Neuron (in vitro differentiated cells): ENCODE measurements at regions not wholly inside any gene's neighbourhood (a gene's known extent, or its start where the extent isn't known, plus 50 kb on each side); places are given as distances from the start of the nearest gene placed in this dataset.

Experiments used
- H2AFZ ChIP-seq: one replicate; pipeline ENCODE4 v1.6.1; 2013; ENCODE audit warnings: low read depth, mild to moderate bottlenecking, inconsistent platforms, low read length, moderate library complexity
- H3K27me3 ChIP-seq: one replicate; pipeline ENCODE4 v1.6.1; 2013; ENCODE audit warnings: low read length; ENCODE audit not compliant: insufficient read depth
- H3K36me3 ChIP-seq: one replicate; pipeline ENCODE4 v1.6.1; 2013; ENCODE audit warnings: low read length; ENCODE audit not compliant: insufficient read depth
- H3K4me1 ChIP-seq: one replicate; pipeline ENCODE4 v1.6.1; 2013; ENCODE audit warnings: low read length; ENCODE audit not compliant: insufficient read depth
- H3K4me3 ChIP-seq: 2 replicates; pipeline ENCODE4 v1.5.1; 2013; ENCODE audit warnings: mild to moderate bottlenecking, low read length, moderate library complexity
- H3K9me3 ChIP-seq: one replicate; pipeline ENCODE4 v1.6.1; 2013; ENCODE audit warnings: low read length

GRCh38 chr3:68249265-68249664 is 594.9 kb upstream of the SUCLG2 start:
- Histone ChIP-seq H3K9me3 (no peaks in the 10 kb centered on the region), H2AFZ (no peak overlapping the region), H3K4me1 (no peaks in the 10 kb centered on the region), H3K27me3 (no peaks in the 10 kb centered on the region), H3K4me3 (no peak overlapping the region), H3K36me3 (no peaks in the 10 kb centered on the region)

DNA sequence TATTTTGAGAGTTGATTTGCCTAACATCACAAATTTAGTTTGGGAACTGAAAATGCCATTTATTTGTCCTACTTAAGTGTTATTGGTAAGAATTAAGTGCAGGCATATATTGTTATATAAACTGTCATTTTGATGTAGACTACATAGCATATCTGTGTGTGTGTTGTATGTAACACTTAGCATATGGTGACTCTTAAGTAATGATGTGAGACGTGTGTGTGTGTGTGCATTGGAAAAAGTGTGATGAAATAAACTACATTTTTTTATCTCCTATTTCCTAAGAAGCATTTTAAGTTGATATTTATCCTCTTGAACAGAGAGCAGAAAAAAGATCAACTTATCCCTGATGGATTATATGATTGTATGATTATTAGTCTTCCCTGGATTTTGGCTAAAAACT is 588.2 kb upstream of the SUCLG2 start:
- no peak overlapping the region for H2AFZ ChIP-seq
- no peaks in the 10 kb centered on the region for H3K4me1 ChIP-seq
- H3K36me3 ChIP-seq = no peaks in the 10 kb centered on the region
- no peak overlapping the region for H3K4me3 ChIP-seq
- no peaks in the 10 kb centered on the region for H3K9me3 ChIP-seq
- no peaks in the 10 kb centered on the region for H3K27me3 ChIP-seq

DNA sequence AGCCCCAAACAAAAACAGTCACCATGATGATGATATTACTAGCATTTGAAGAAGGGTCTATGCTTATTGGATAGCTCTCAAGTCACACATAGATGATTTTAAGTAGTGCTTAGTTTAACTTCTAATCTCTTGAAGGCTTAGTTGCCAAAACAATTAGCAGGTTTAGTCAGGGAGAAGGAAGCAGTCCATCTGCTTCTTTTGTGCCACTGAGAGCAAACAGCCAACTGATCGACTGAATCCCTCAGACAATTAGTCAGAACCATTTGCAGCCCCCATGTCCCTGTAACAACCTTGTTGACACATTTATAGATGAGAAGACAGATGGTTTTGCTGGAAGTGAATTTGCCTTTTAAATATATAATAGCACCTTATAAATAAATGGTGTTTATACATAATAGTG is 585.1 kb upstream of the SUCLG2 start:
- H3K4me3 ChIP-seq = no peak overlapping the region
- H3K36me3 ChIP-seq = no peaks in the 10 kb centered on the region
- no peak overlapping the region for H2AFZ ChIP-seq
- no peaks in the 10 kb centered on the region for H3K9me3 ChIP-seq
- no peaks in the 10 kb centered on the region for H3K4me1 ChIP-seq
- H3K27me3 ChIP-seq = no peaks in the 10 kb centered on the region

DNA sequence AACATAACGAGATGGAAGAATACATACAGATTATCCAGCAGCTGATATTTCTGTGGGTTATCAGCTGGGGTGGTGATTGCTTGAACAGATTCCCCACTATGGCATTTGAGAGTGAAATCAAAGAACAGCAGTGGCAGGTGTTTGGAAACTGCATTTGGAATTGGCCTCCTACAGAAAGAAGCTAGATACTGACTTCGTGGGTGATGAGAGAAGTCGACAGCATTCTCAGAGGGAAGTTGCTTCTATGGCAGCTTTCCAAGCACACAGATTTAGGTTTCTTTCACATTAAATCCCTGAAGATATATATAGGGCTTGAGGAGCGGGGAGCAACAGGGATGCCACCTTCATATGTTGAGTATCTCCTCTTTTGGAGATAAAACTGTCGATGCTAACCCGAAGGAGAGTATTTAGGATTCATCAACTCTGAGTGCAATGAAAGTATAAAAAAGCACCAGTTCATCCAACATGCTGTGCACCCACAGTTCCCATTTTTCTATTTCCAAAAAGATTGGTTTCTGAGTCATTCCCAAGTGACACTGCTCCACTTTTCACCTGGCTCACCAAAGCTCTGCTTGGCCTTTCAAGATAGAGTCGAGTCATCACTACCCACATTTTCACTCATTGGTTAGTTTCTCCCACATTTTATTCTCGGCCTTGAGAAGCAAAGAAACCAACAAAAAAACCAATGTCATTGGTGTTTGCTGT is 579.8 kb upstream of the SUCLG2 start:
- Histone ChIP-seq H3K9me3 (no peaks in the 10 kb centered on the region), H3K36me3 (no peaks in the 10 kb centered on the region), H3K4me3 (no peak overlapping the region), H2AFZ (no peak overlapping the region), H3K4me1 (no peaks in the 10 kb centered on the region), H3K27me3 (no peaks in the 10 kb centered on the region)

- Histone ChIP-seq H3K4me1 (no peaks in the 10 kb centered on the region), H3K27me3 (no peaks in the 10 kb centered on the region), H3K36me3 (no peaks in the 10 kb centered on the region), H3K4me3 (no peak overlapping the region), H3K9me3 (no peaks in the 10 kb centered on the region), H2AFZ (no peak overlapping the region)
Observed at GRCh38 chr3:68228856-68229255, 574.4 kb upstream of the SUCLG2 start.

DNA sequence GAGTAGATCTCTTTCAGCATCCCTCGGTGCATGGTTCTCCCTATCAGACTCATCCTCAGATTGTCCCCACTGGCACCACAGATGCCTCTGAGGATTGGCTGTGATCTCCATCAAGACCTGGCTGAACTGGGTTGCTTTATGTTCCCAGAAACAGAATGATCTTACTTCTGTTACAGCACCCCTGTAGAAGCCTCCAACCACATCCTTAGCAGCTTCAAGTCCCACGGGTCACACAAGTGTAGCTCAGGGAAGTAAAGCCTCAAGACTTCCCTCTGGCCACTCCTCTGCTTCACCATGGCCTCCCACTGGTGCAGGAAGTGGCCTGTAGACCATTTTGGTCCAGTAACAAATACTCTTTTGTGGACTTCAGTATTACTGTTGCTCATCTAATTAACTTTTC is 566.4 kb upstream of the SUCLG2 start:
- Histone ChIP-seq H3K27me3 (no peaks in the 10 kb centered on the region), H3K36me3 (no peaks in the 10 kb centered on the region), H3K4me3 (no peak overlapping the region), H2AFZ (no peak overlapping the region), H3K4me1 (no peaks in the 10 kb centered on the region), H3K9me3 (no peaks in the 10 kb centered on the region)

DNA sequence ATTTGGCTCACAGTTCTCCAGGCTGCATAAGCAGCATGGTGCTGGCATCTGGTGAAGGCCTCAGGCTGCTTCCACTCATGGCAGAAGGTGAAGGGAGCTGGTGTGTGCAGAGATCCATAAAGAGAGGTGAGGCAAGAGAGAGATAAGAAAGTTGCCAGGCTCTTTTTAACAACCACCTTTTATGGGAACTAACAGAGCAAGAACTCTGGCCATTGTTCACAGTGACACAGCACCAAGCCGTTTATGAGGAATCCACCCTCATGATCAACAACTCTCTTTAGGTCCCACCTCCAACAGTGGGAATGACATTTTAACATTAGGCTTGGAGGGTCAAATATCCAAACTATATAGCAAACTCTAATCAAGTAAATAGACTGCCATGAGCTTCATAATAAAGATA is 557.2 kb upstream of the SUCLG2 start:
- Histone ChIP-seq H3K27me3 (no peaks in the 10 kb centered on the region), H3K4me3 (no peak overlapping the region), H3K4me1 (no peaks in the 10 kb centered on the region), H3K9me3 (no peaks in the 10 kb centered on the region), H2AFZ (no peak overlapping the region), H3K36me3 (no peaks in the 10 kb centered on the region)

DNA sequence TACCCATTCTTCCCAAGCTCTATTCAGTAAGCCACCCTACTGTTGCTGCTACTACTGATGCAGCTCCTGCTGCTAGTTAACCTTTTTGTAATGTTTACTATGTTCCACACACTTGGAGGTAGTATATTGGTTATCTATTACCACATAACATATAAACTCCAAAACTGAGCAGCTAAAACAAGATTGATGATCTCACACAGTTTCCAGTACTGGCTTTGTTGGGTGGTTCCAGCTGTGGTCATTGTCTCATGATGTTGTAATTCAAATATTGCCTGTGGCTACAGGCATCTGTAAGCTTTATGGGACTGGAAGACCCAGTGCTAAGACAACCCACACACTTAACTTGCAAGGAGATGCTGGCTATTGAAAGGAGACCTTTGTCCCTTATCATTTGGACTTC is 556.2 kb upstream of the SUCLG2 start:
- H3K36me3 ChIP-seq = no peaks in the 10 kb centered on the region
- no peak overlapping the region for H2AFZ ChIP-seq
- no peaks in the 10 kb centered on the region for H3K27me3 ChIP-seq
- no peaks in the 10 kb centered on the region for H3K4me1 ChIP-seq
- H3K9me3 ChIP-seq = no peaks in the 10 kb centered on the region
- H3K4me3 ChIP-seq = no peak overlapping the region

DNA sequence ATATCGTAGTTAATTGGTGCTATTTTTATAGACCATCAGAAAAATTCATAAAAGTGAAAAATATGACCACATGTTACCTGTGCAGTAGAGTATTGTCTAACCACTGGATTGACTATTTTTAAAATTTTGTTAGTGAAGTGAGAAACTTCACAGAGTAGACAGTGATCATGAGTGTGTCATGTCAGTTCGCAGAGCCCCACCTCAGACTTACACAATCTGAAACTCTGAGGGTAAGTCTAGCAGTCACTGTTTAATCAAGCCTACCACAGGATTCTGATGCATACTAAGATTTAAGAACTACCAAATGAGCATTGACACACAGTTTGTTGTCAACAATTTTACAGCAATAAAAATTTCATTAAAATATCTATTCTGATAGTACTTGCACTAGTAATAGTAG is 552.9 kb upstream of the SUCLG2 start:
- Histone ChIP-seq H2AFZ (no peak overlapping the region), H3K27me3 (no peaks in the 10 kb centered on the region), H3K9me3 (no peaks in the 10 kb centered on the region), H3K4me1 (no peaks in the 10 kb centered on the region), H3K4me3 (no peak overlapping the region), H3K36me3 (no peaks in the 10 kb centered on the region)

DNA sequence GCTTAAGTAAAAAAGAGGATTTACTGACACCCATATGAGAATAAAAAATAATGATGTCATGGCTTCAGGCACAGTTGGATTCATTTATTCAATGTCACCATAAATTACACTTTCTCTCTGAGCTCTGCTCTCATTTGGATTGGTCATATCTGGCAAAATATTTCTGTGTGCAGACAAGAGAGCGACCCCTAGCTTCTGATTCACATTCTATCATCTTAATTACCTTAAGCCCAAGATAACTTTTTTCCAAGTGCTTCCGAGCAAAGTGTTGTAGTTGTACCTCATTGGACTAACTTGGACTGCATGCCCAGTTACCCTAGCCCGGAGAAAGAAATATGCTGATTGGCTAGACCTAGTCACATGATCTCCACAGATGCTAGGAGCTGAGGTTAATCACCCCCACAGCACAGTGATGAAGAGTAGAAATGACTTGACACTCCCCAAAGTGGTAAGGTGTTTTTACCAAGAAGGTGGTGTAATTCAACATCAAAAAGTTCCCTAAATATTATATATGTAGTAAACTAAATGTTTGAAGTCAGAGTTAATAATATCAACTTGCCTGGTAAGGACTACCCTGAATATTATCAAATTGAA is 552.2 kb upstream of the SUCLG2 start:
- no peaks in the 10 kb centered on the region for H3K27me3 ChIP-seq
- H2AFZ ChIP-seq = no peak overlapping the region
- H3K4me1 ChIP-seq = no peaks in the 10 kb centered on the region
- H3K36me3 ChIP-seq = no peaks in the 10 kb centered on the region
- no peaks in the 10 kb centered on the region for H3K9me3 ChIP-seq
- no peak overlapping the region for H3K4me3 ChIP-seq

GRCh38 chr3:68186733-68187132 is 532.3 kb upstream of the SUCLG2 start:
- Histone ChIP-seq H3K4me1 (no peaks in the 10 kb centered on the region), H3K36me3 (no peaks in the 10 kb centered on the region), H3K27me3 (no peaks in the 10 kb centered on the region), H3K9me3 (no peaks in the 10 kb centered on the region), H2AFZ (no peak overlapping the region), H3K4me3 (no peak overlapping the region)

GRCh38 chr3:68176600-68176999 is 522.2 kb upstream of the SUCLG2 start:
- no peaks in the 10 kb centered on the region for H3K27me3 ChIP-seq
- no peaks in the 10 kb centered on the region for H3K4me1 ChIP-seq
- H3K4me3 ChIP-seq = no peak overlapping the region
- H3K36me3 ChIP-seq = no peaks in the 10 kb centered on the region
- peaks cover 2% of the 10 kb centered on the region for H3K9me3 ChIP-seq
- no peak overlapping the region for H2AFZ ChIP-seq

DNA sequence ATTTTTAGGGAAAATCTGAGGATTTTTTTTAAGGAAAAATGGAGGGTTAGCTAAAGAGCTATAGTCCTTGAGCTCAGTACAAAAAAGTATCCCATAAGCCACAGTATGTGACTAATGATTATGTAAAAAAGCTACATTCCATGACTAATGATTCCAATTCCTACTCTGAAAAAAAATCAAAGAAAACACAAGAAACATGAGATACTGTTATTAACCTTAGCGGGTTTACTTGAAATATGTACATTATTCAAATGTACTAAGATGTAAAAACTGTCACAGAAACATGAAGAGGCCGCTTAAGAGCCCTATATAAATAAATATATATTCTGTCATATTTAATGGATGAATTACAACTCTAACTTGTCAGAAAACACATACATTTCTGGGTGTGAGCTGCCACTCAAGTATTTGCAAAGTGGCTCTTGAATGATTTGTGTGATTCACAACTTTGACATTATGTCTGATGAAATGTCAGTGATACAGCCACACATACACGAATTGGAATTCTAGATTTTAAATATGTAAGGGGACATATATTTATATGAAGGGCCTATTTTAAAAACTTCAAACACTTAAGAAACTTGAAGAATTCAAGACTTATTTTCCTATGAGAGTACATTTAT is 518.7 kb upstream of the SUCLG2 start:
- Histone ChIP-seq H3K4me1 (no peaks in the 10 kb centered on the region), H3K36me3 (no peaks in the 10 kb centered on the region), H3K27me3 (no peaks in the 10 kb centered on the region), H3K9me3 (peaks cover 2% of the 10 kb centered on the region), H2AFZ (no peak overlapping the region), H3K4me3 (no peak overlapping the region)
